ENCODE measurements at regions not wholly inside any gene's neighbourhood (a gene's known extent, or its start where the extent isn't known, plus 50 kb on each side); places are given as distances from the start of the nearest gene placed in this dataset.

- Histone ChIP-seq H3K4me3 (no peak overlapping the region), H3K27me3 (no peaks in the 10 kb centered on the region), H3K27ac (no peak overlapping the region), H3K9me3 (no peaks in the 10 kb centered on the region), H3K36me3 (no peaks in the 10 kb centered on the region), H3K4me1 (no peaks in the 10 kb centered on the region)
- ATAC-seq (no peak), FAIRE-seq (no peak), DNase-seq (no peak)
- intact Hi-C loops (cut with DNase I), result no loop called here
- TF ChIP-seq, protein P1, sequence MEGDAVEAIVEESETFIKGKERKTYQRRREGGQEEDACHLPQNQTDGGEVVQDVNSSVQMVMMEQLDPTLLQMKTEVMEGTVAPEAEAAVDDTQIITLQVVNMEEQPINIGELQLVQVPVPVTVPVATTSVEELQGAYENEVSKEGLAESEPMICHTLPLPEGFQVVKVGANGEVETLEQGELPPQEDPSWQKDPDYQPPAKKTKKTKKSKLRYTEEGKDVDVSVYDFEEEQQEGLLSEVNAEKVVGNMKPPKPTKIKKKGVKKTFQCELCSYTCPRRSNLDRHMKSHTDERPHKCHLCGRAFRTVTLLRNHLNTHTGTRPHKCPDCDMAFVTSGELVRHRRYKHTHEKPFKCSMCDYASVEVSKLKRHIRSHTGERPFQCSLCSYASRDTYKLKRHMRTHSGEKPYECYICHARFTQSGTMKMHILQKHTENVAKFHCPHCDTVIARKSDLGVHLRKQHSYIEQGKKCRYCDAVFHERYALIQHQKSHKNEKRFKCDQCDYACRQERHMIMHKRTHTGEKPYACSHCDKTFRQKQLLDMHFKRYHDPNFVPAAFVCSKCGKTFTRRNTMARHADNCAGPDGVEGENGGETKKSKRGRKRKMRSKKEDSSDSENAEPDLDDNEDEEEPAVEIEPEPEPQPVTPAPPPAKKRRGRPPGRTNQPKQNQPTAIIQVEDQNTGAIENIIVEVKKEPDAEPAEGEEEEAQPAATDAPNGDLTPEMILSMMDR (IDR thresholded peaks at IDR 0.05), result no peak
- WGBS, 2 donors, result 49 to 60% methylated on average over 9 of the region's 9 CpGs
Observed at GRCh38 chr3:194941956-194942511, 256.4 kb downstream of the FAM43A start.

GRCh38 chr3:194944526-194944925 is 258.8 kb downstream of the FAM43A start:
- intact Hi-C loops (cut with DNase I), result no loop called here
- H3K36me3 ChIP-seq, result no peaks in the 10 kb centered on the region
- no peaks in the 10 kb centered on the region for H3K27me3 ChIP-seq
- ATAC-seq (no peak), FAIRE-seq (no peak), DNase-seq (no peak)
- TF ChIP-seq, protein P1 (IDR thresholded peaks at IDR 0.05), result no peak
- 92 to 95% methylated on average over 11 of the region's 11 CpGs for WGBS, 2 donors
- H3K9me3 ChIP-seq, result no peaks in the 10 kb centered on the region
- H3K27ac ChIP-seq, result no peak overlapping the region
- H3K4me3 ChIP-seq, result no peak overlapping the region
- no peaks in the 10 kb centered on the region for H3K4me1 ChIP-seq

DNA sequence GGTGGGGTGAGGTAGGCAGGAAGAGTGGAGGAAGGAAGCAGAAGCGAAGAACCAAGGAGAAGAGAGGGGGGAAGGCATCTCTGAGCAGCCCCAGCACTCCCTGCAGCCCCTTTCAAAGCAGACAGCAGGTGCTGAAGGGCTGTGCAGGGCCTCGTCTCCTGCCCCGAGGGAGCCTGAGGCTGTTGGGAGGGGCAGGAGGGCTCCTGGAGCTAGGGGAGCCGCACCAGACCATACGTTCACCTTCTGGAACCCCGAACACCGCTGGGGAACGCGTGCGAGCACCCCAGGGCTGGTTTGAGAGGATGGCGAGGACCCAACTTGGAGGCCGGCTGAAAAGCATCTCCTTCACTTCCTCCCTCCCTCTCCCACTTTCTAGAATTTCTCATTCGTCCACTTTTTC is 259.8 kb downstream of the FAM43A start:
- H3K4me1 ChIP-seq, result no peaks in the 10 kb centered on the region
- no peaks in the 10 kb centered on the region for H3K27me3 ChIP-seq
- intact Hi-C loops (cut with DNase I), result no loop called here
- TF ChIP-seq, protein P1 (IDR thresholded peaks at IDR 0.05), result no peak
- ATAC-seq (no peak), FAIRE-seq (no peak), DNase-seq (no peak)
- H3K27ac ChIP-seq, result no peak overlapping the region
- WGBS, 2 donors, result 77 to 90% methylated on average over 12 to 13 of the region's 13 CpGs
- H3K4me3 ChIP-seq, result no peak overlapping the region
- H3K36me3 ChIP-seq, result no peaks in the 10 kb centered on the region
- H3K9me3 ChIP-seq, result no peaks in the 10 kb centered on the region

GRCh38 chr3:194946091-194946490 is 260.4 kb downstream of the FAM43A start:
- intact Hi-C loops (cut with DNase I), result no loop called here
- WGBS, 2 donors, result 78 to 79% methylated on average over 9 of the region's 9 CpGs
- Histone ChIP-seq H3K36me3 (no peaks in the 10 kb centered on the region), H3K4me1 (no peaks in the 10 kb centered on the region), H3K27ac (no peak overlapping the region), H3K27me3 (no peaks in the 10 kb centered on the region), H3K4me3 (no peak overlapping the region), H3K9me3 (no peaks in the 10 kb centered on the region)
- DNase-seq, result no peak
- no peak for ATAC-seq
- TF ChIP-seq, protein P1 (IDR thresholded peaks at IDR 0.05), result no peak
- no peak for FAIRE-seq

GRCh38 chr3:194949592-194949991 is 263.9 kb downstream of the FAM43A start:
- no peak for ATAC-seq
- Histone ChIP-seq H3K4me3 (no peak overlapping the region), H3K27me3 (no peaks in the 10 kb centered on the region), H3K36me3 (no peaks in the 10 kb centered on the region), H3K4me1 (no peaks in the 10 kb centered on the region), H3K9me3 (no peaks in the 10 kb centered on the region), H3K27ac (no peak overlapping the region)
- intact Hi-C loops (cut with DNase I), result no loop called here
- WGBS, 2 donors, result 54 to 88% methylated on average over 3 of the region's 3 CpGs
- TF ChIP-seq, protein P1 (IDR thresholded peaks at IDR 0.05), result no peak
- DNase-seq, result no peak
- FAIRE-seq, result no peak
